SHP77 treated with DMSO at 0.1 percent for 48 hours (cell line): ENCODE measurements at regions not wholly inside any gene's neighbourhood (a gene's known extent, or its start where the extent isn't known, plus 50 kb on each side); places are given as distances from the start of the nearest gene placed in this dataset.

Source experiments
- DNase-seq: peaks from one replicate; lab custom pipeline; 2025; lab: John Stamatoyannopoulos, UW

DNA sequence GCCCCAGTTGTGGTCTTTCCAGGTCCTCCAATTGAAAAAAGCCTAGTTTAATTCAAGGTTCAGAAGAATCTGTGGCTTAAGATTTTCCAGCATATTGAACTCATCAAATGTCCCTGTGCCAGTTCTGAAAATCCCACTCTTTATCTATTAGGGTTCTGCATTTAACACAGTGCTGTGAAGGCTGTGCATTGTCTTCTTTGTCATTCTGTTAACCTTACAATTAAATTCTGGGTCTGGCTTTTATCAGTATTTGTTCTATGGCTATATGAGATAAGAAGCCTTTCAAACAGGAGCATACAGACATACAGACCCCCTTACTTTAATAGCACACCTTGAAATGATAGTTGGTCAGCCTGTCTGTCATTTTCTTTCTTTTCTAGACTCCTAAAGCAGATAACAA, 362.1 kb upstream of the DACH1 start:
- DNase-seq = no peak

- DNase-seq = peak; percentile 20
Measured at GRCh38 chr13:72221276-72221962, 354.4 kb upstream of the DACH1 start.

- no peak for DNase-seq
Measured at GRCh38 chr13:72218966-72219365, 352.0 kb upstream of the DACH1 start.

- no peak for DNase-seq
Measured at GRCh38 chr13:72217142-72217541, 350.1 kb upstream of the DACH1 start.

DNA sequence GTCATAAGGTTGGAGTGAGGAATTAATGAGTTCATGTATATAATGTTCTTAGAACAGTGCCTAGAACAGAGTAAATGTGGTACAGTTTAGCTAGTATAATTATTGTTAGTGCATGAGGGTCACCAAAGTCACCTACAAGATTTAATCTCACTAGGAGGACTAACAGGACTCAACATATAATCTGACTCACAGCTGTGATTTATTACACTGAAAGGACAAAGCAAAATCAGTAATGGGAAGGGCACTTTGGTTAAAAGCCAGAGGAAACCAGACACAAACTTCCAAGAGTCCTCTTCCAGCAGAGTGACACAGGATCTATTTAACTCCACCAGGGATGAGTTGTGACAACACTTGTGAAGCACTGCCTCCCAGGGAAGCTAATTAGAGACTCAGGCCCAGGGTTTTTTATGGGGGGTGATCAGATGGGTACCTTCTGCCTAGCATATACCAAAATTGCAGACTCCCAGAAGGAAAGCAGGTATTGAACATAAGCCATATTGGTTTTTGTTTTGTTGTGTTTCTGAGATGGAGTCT, 341.2 kb upstream of the DACH1 start:
- no peak for DNase-seq

DNA sequence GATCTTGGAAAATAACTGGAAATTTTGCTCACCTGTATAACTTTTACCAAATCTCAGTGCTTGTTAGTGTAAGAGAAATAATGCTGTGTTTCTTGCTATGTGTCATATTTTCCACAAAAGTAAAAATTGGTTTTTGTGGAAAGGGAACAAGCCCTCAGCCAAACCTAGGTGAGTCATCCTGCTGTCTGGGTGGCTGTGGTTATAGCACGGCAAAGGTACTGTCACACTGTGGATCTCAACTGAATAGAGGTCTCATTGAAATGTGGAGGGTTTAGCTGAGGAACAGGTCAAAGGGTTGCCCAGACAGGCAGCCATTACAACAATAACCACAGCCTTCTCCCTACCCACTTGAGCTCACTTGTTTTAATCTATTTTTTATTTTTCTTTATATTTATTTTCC, 338.8 kb upstream of the DACH1 start:
- DNase-seq = no peak

DNA sequence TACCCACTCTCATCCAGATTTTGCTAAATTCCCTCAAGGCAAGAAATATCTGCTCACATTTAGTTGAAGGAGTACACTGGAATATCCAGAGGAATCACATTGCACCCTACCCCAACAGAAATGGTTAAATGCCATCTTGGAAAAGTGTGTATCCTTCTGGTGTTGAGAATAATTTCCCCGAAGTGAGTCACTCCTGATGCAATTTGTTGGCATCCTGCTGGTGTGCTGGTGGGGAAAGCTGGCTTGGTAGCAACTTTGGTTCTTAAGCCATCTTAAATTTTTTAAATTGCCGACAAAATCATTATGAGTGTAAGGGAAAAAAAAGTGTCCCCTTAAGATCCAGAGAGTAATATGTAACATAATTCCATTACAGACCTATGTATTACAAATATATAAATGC, 337.3 kb upstream of the DACH1 start:
- no peak for DNase-seq

DNA sequence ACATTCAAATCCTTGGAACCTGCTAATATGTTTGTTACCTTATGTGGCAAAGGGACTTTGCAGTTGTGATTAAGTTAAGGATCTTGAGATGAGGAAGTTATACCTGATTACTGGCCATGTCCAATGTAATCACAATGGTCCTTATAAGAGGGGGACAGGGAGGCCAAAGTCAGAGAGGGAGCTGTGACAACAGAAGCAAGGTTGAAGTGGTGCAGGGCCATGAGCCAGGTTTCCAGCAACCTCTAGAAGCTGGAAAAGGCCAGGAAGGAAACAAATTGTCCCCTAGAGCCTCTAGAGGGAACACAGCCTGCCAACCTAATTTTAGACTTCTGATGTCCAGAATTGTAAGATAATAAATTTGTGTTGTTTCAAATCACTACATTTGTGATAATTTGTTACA, 334.7 kb upstream of the DACH1 start:
- no peak for DNase-seq

GRCh38 chr13:72199640-72200039, 332.6 kb upstream of the DACH1 start:
- DNase-seq = no peak

GRCh38 chr13:72198967-72199560, 332.1 kb upstream of the DACH1 start:
- DNase-seq = no peak

DNA sequence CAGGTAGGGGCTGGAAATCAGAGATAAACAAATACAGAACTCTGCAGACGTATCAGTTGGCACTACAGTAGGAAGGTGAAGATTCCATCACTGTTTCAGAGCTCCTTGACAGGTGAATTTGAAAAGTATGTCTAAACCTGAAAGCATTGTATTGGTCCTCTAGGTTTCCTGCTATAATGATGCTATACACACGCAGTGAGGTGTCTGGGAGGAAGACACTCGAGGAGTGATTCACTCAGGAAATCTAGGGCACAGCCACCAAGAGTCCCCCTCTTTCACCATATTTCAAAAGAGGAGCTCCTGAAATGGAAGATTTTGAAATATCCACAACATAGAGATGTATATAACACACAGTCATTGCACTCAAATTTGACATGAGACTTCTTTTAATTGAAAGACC, 331.0 kb upstream of the DACH1 start:
- no peak for DNase-seq

DNA sequence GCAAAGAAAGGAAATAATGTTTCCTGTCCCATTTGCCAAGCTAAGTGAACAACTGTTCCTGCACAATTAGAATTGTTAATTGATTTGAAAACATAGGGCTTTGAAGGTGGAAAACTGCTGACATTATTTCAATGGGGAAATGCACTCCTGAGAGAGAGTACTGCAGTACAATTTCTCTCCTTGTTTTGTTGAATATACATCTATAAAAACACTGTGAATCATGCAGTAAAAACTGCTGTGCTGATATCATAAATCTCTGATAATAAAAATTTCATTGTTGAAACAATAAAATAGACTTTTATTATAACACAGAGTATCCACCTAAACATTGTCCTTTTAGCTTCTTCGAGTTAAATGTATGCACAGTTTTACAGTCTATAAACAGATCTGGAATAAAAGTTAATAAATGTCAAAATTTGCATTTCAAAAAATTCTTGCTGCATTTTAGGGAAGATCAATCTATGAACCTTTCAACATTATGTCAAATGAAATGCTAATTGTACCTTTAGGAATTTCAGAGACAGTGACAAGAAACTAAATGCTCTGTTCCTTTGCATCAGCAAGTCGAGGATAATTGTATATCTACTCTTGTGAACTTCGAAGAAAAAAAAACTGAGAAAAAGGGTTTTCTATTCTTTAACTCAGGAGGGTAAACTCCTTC, 328.2 kb upstream of the DACH1 start:
- DNase-seq = no peak

- DNase-seq = no peak
Measured at GRCh38 chr13:72194523-72194922, 327.5 kb upstream of the DACH1 start.

GRCh38 chr13:72186730-72187422, 319.9 kb upstream of the DACH1 start:
- no peak for DNase-seq

DNA sequence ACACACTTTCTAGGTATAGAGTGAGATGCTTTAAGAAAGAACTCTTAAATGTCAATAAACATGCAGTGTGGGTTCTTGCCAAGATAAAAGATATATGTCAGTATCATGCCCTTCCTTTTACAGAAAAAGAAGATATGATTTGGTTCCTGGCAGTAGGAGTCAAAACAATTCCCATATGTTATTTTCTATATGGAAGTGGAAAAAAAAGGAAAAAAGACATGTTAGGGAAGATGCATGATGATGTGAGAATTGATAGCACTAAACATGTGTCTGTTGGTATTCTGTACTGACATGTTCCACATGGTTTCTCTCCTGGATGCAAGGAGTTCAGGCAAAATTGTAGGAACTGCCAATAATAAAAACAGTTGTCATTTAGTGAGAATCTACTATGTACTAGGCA, 318.8 kb upstream of the DACH1 start:
- no peak for DNase-seq

DNA sequence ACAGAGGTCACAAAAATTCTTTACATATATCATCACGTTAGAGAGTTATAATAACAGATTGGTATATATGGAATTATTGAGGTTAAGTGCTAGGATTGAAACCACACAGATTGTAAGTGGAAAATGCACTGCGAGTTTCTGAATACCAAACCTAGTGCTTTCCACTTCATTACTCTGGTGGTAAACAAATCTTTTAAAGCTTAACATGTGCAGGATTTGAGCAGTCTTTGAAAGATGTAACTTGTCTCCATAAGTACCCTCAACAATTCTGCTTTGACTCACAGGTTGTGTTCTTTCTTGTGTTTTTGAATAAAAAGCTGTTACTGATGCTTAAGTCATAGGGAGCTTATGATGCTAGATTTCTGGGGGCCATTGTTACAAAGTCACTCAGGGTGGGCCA, 314.7 kb upstream of the DACH1 start:
- DNase-seq = no peak

- DNase-seq = no peak
Measured at GRCh38 chr13:72180253-72180952, 313.4 kb upstream of the DACH1 start.

- DNase-seq = no peak
Measured at GRCh38 chr13:72174549-72174948, 307.5 kb upstream of the DACH1 start.

DNA sequence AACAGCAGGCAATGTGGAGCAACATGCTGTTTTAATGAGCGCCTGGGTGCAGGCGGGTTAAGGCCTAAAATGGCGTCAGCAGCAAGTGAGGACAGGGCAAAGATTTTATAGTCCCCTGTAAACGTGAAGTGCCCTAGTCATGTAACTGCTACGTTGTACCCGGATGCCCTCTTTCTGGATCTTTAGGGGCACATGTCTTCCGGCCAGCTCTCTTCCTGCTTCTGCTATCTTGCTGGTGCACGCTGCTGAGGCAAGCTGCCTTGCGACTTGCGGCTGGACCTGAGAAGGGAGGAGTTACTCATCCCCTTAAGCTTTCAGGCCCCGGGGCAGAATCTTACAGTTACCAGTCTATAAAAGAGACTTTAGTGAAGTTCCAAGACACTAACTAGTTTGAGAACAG, 303.6 kb upstream of the DACH1 start:
- no peak for DNase-seq

- no peak for DNase-seq
Measured at GRCh38 chr13:72168126-72168855, 301.3 kb upstream of the DACH1 start.

DNA sequence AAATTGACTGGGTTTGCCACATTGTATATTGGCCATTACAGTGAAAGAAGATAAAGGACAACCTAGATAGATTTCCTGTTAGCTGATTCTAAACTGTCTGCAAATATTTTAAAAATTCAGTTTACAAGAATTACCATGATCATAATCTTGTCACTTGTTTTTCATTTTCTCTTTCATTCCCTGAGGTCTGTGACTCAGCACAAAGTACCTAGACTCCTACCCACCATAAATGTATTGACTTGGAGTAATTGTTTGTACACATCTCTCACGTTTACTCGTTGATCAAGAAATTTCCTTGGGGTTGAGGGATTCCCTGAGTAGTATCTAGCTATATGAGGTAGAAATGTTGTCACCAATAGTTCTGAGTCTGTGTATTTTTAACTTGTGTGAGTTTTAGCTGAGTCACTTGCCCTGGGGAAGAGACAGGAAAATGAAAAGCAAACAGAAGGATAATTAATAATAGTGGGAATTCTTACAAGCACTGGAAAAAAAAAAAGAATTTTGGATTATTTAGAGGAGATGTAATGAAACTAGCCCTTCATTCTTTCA, 299.2 kb upstream of the DACH1 start:
- DNase-seq = no peak
